NT2/D1 (cell line): ENCODE measurements at regions not wholly inside any gene's neighbourhood (a gene's known extent, or its start where the extent isn't known, plus 50 kb on each side); places are given as distances from the start of the nearest gene placed in this dataset.

ENCODE experiments used
- SUZ12 ChIP-seq: IDR thresholded peaks from 2 replicates; pipeline ENCODE4 v1.6.1; 2011; ENCODE audit not compliant: insufficient read length, insufficient read depth; ENCODE audit errors: extremely low read depth
- YY1 ChIP-seq: IDR thresholded peaks from 2 replicates; pipeline ENCODE4 v1.6.1; 2011; ENCODE audit not compliant: insufficient read length, insufficient read depth

DNA sequence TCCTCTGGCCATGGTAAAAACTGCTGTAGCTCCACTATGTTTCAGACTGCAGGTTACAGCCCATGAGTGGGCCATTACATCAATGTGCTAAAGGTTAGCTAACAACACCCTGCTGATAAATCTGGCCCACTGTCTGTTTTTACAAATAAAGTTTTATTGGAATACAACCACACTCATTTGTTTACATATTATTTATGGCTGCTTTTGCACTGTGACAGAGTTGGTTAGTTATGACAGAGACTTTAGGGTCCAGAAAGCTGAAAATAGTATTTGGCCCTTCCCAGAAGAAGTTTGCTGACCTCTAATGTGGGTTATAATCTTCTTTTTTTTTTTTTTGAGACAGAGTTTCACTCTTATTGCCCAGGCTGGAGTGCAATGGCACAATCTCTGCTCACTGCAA is 134.2 kb upstream of the PWP1 start:
- TF ChIP-seq SUZ12 (no peak), YY1 (no peak)
